ENCODE measurements at regions not wholly inside any gene's neighbourhood (a gene's known extent, or its start where the extent isn't known, plus 50 kb on each side); places are given as distances from the start of the nearest gene placed in this dataset.
"Not testable (repeated sequence)": the region's sequence is repeated elsewhere in the genome, so short reads cannot be mapped to it uniquely, and the experiment has no call there.

- no peaks in the 10 kb centered on the region for H3K36me3 ChIP-seq
- no peak for DNase-seq
- no peaks in the 10 kb centered on the region for H3K4me1 ChIP-seq
- TF ChIP-seq POLR2A (IDR thresholded peaks at IDR 0.05) (no peak), CTCF (IDR thresholded peaks at IDR 0.05) (no peak)
- H3K27ac ChIP-seq: no peak overlapping the region
- no peak overlapping the region for H3K4me3 ChIP-seq
- no peaks in the 10 kb centered on the region for H3K27me3 ChIP-seq
- 40% methylated on average over 2 of the region's 3 CpGs for WGBS (ENCODE audit: insufficient coverage, low coverage, low lambda C conversion rate, missing lambda C conversion rate)
- no peaks in the 10 kb centered on the region for H3K9me3 ChIP-seq
- intact Hi-C loops (cut with DNase I): no loop called here
- ATAC-seq: no peak
Observed at GRCh38 chr2:129035992-129036391, 717.3 kb upstream of the HS6ST1 start.

GRCh38 chr2:129043677-129044076 lies 725.0 kb upstream of the HS6ST1 start:
- H3K27me3 ChIP-seq; H3K4me3 ChIP-seq; ATAC-seq; intact Hi-C loops (cut with DNase I); H3K27ac ChIP-seq; H3K36me3 ChIP-seq; H3K4me1 ChIP-seq; H3K9me3 ChIP-seq; DNase-seq: not testable (repeated sequence)
- WGBS (ENCODE audit: insufficient coverage, low coverage, low lambda C conversion rate, missing lambda C conversion rate): 40% methylated on average over 1 of the region's 10 CpGs

- H3K27ac ChIP-seq; ATAC-seq; H3K4me1 ChIP-seq; H3K4me3 ChIP-seq; H3K27me3 ChIP-seq; intact Hi-C loops (cut with DNase I); DNase-seq; H3K9me3 ChIP-seq; H3K36me3 ChIP-seq: not testable (repeated sequence)
- WGBS (ENCODE audit: insufficient coverage, low coverage, low lambda C conversion rate, missing lambda C conversion rate): 25% methylated on average over 1 of the region's 1 CpG
Observed at GRCh38 chr2:129046475-129046874, 727.8 kb upstream of the HS6ST1 start.

GRCh38 chr2:129050101-129050500 lies 731.4 kb upstream of the HS6ST1 start:
- Histone ChIP-seq H3K4me3 (no peak overlapping the region), H3K36me3 (no peaks in the 10 kb centered on the region), H3K4me1 (no peaks in the 10 kb centered on the region), H3K27me3 (no peaks in the 10 kb centered on the region), H3K27ac (no peak overlapping the region), H3K9me3 (no peaks in the 10 kb centered on the region)
- 80% methylated on average over 1 of the region's 3 CpGs for WGBS (ENCODE audit: insufficient coverage, low coverage, low lambda C conversion rate, missing lambda C conversion rate)
- DNase-seq (no peak), ATAC-seq (no peak)
- intact Hi-C loops (cut with DNase I): no loop called here
- TF ChIP-seq CTCF (IDR thresholded peaks at IDR 0.05): no peak
- no peak for TF ChIP-seq POLR2A (IDR thresholded peaks at IDR 0.05)

- H3K36me3 ChIP-seq: no peaks in the 10 kb centered on the region
- intact Hi-C loops (cut with DNase I): no loop called here
- H3K4me3 ChIP-seq: no peak overlapping the region
- H3K9me3 ChIP-seq: no peaks in the 10 kb centered on the region
- no peaks in the 10 kb centered on the region for H3K27me3 ChIP-seq
- ATAC-seq (no peak), DNase-seq (no peak)
- WGBS (ENCODE audit: insufficient coverage, low coverage, low lambda C conversion rate, missing lambda C conversion rate): 70% methylated on average over 4 of the region's 8 CpGs
- TF ChIP-seq CTCF (IDR thresholded peaks at IDR 0.05): no peak
- no peak for TF ChIP-seq POLR2A (IDR thresholded peaks at IDR 0.05)
- H3K4me1 ChIP-seq: no peaks in the 10 kb centered on the region
- no peak overlapping the region for H3K27ac ChIP-seq
Observed at GRCh38 chr2:129055242-129055641, 736.6 kb upstream of the HS6ST1 start.

GRCh38 chr2:129055824-129056223 lies 737.2 kb upstream of the HS6ST1 start:
- Histone ChIP-seq H3K36me3 (no peaks in the 10 kb centered on the region), H3K4me1 (no peaks in the 10 kb centered on the region), H3K9me3 (no peaks in the 10 kb centered on the region), H3K4me3 (no peak overlapping the region), H3K27me3 (no peaks in the 10 kb centered on the region), H3K27ac (no peak overlapping the region)
- no peak for ATAC-seq
- intact Hi-C loops (cut with DNase I): no loop called here
- no peak for DNase-seq
- TF ChIP-seq POLR2A (IDR thresholded peaks at IDR 0.05): no peak
- TF ChIP-seq CTCF (IDR thresholded peaks at IDR 0.05): no peak
- WGBS (ENCODE audit: insufficient coverage, low coverage, low lambda C conversion rate, missing lambda C conversion rate): 74% methylated on average over 4 of the region's 6 CpGs

All from right lobe of liver (tissue), 6 donors.